ES-I3 (cell line): ENCODE measurements at regions not wholly inside any gene's neighbourhood (a gene's known extent, or its start where the extent isn't known, plus 50 kb on each side); places are given as distances from the start of the nearest gene placed in this dataset.

Experiments used
- H3K36me3 ChIP-seq: 2 replicates; pipeline ENCODE4 v1.6.1; 2013; ENCODE audit warnings: mild to moderate bottlenecking, low read length, control low read depth, moderate library complexity; ENCODE audit not compliant: insufficient read depth
- H3K4me1 ChIP-seq: 2 replicates; pipeline ENCODE4 v1.6.1; 2013; ENCODE audit warnings: mild to moderate bottlenecking, control low read depth, low read length; ENCODE audit not compliant: insufficient read depth
- H3K9ac ChIP-seq: 2 replicates; pipeline ENCODE4 v1.6.1; 2013; ENCODE audit warnings: low read depth, mild to moderate bottlenecking, low read length, moderate library complexity
- H3K9me3 ChIP-seq: 2 replicates; pipeline ENCODE4 v1.6.1; 2013; ENCODE audit warnings: mild to moderate bottlenecking, low read length, moderate library complexity; ENCODE audit not compliant: control insufficient read depth, insufficient read depth

- Histone ChIP-seq H3K4me1 (no peaks in the 10 kb centered on the region), H3K9ac (no peak overlapping the region), H3K9me3 (no peaks in the 10 kb centered on the region), H3K36me3 (no peaks in the 10 kb centered on the region)
Observed at GRCh38 chr5:4990017-4990416, 150.1 kb upstream of the ADAMTS16 start.

- Histone ChIP-seq H3K9me3 (no peaks in the 10 kb centered on the region), H3K4me1 (no peaks in the 10 kb centered on the region), H3K36me3 (no peaks in the 10 kb centered on the region), H3K9ac (no peak overlapping the region)
Observed at GRCh38 chr5:4990462-4990861, 149.7 kb upstream of the ADAMTS16 start.

- Histone ChIP-seq H3K9ac (no peak overlapping the region), H3K9me3 (no peaks in the 10 kb centered on the region), H3K4me1 (no peaks in the 10 kb centered on the region), H3K36me3 (no peaks in the 10 kb centered on the region)
Observed at GRCh38 chr5:4991925-4992324, 148.2 kb upstream of the ADAMTS16 start.

GRCh38 chr5:4995014-4995413, 145.1 kb upstream of the ADAMTS16 start:
- Histone ChIP-seq H3K9ac (no peak overlapping the region), H3K36me3 (no peaks in the 10 kb centered on the region), H3K4me1 (no peaks in the 10 kb centered on the region), H3K9me3 (no peaks in the 10 kb centered on the region)

GRCh38 chr5:5005353-5005752, 134.8 kb upstream of the ADAMTS16 start:
- Histone ChIP-seq H3K9ac (no peak overlapping the region), H3K4me1 (no peaks in the 10 kb centered on the region), H3K9me3 (no peaks in the 10 kb centered on the region), H3K36me3 (no peaks in the 10 kb centered on the region)

GRCh38 chr5:5006548-5006947, 133.6 kb upstream of the ADAMTS16 start:
- Histone ChIP-seq H3K9me3 (no peaks in the 10 kb centered on the region), H3K9ac (no peak overlapping the region), H3K36me3 (no peaks in the 10 kb centered on the region), H3K4me1 (no peaks in the 10 kb centered on the region)

- H3K9me3 ChIP-seq: no peaks in the 10 kb centered on the region
Observed at GRCh38 chr5:5009240-5009639, 130.9 kb upstream of the ADAMTS16 start.

GRCh38 chr5:5011151-5011550, 129.0 kb upstream of the ADAMTS16 start:
- Histone ChIP-seq H3K36me3 (no peaks in the 10 kb centered on the region), H3K9ac (no peak overlapping the region), H3K9me3 (no peaks in the 10 kb centered on the region), H3K4me1 (peaks cover 9% of the 10 kb centered on the region; the same call in 1 of the 2 replicates)

More at GRCh38 chr5:5009240-5009639, 130.9 kb upstream of the ADAMTS16 start:
- Histone ChIP-seq H3K36me3 (no peaks in the 10 kb centered on the region), H3K9ac (no peak overlapping the region), H3K4me1 (no peaks in the 10 kb centered on the region)

GRCh38 chr5:5014586-5015235, 125.4 kb upstream of the ADAMTS16 start:
- no peaks in the 10 kb centered on the region for H3K36me3 ChIP-seq
- peaks cover 9% of the 10 kb centered on the region; the same call in 1 of the 2 replicates for H3K4me1 ChIP-seq
- 0 out of 2 replicates have a peak, but pooled peaks cover 3% of the 10 kb centered on the region for H3K9me3 ChIP-seq
- no peak overlapping the region for H3K9ac ChIP-seq

GRCh38 chr5:5017827-5018577, 122.1 kb upstream of the ADAMTS16 start:
- H3K9ac ChIP-seq: no peak overlapping the region
- 0 out of 2 replicates have a peak, but pooled peaks cover 3% of the 10 kb centered on the region for H3K9me3 ChIP-seq
- H3K36me3 ChIP-seq: no peaks in the 10 kb centered on the region
- peaks cover 9% of the 10 kb centered on the region; the same call in 1 of the 2 replicates for H3K4me1 ChIP-seq

GRCh38 chr5:5018578-5018970, 121.6 kb upstream of the ADAMTS16 start:
- Histone ChIP-seq H3K36me3 (no peaks in the 10 kb centered on the region), H3K4me1 (peaks cover 9% of the 10 kb centered on the region; the same call in 1 of the 2 replicates), H3K9me3 (0 out of 2 replicates have a peak, but pooled peaks cover 3% of the 10 kb centered on the region), H3K9ac (no peak overlapping the region)

GRCh38 chr5:5021436-5021835, 118.7 kb upstream of the ADAMTS16 start:
- Histone ChIP-seq H3K9ac (no peak overlapping the region), H3K9me3 (0 out of 2 replicates have a peak, but pooled peaks cover 3% of the 10 kb centered on the region), H3K4me1 (no peaks in the 10 kb centered on the region; the same call in 1 of the 2 replicates), H3K36me3 (no peaks in the 10 kb centered on the region)

- Histone ChIP-seq H3K9ac (no peak overlapping the region), H3K4me1 (no peaks in the 10 kb centered on the region; the same call in 1 of the 2 replicates), H3K9me3 (no peaks in the 10 kb centered on the region), H3K36me3 (no peaks in the 10 kb centered on the region)
Observed at GRCh38 chr5:5025098-5025773, 114.9 kb upstream of the ADAMTS16 start.

- Histone ChIP-seq H3K4me1 (no peaks in the 10 kb centered on the region; the same call in 1 of the 2 replicates), H3K9me3 (no peaks in the 10 kb centered on the region), H3K9ac (no peak overlapping the region), H3K36me3 (no peaks in the 10 kb centered on the region)
Observed at GRCh38 chr5:5025774-5026408, 114.2 kb upstream of the ADAMTS16 start.
